ENCODE measurements at regions not wholly inside any gene's neighbourhood (a gene's known extent, or its start where the extent isn't known, plus 50 kb on each side); places are given as distances from the start of the nearest gene placed in this dataset.

DNA sequence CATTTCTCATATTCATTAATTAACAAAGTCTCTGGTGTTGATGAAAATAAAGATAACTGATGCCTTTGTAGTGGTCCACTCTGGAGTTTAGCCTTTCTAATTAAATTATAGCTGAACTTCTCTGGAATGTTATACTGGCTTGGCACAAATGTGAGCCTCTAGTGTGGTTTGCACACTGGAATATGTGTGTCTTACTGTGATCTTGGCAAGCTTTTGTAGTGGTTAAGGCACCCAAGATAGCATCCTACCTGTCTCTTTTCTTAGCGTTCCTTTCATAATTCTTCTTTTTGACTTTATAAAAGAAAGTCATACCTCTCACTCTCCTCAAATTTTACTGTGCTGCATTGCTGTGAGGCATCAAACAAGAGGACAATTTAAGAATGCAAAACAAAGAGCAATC is 107.4 kb downstream of the UTRN start:
- Mint-ChIP-seq H3K27ac (ENCODE audit: unreplicated experiment) (no peak overlapping the region), H3K4me3 (ENCODE audit: unreplicated experiment) (no peak overlapping the region), H3K4me1 (ENCODE audit: low read depth, unreplicated experiment) (no peaks in the 10 kb centered on the region), H3K36me3 (ENCODE audit: insufficient read depth, unreplicated experiment) (peaks cover 17% of the 10 kb centered on the region), H3K9me3 (ENCODE audit: unreplicated experiment) (peaks cover 9% of the 10 kb centered on the region), H3K27me3 (ENCODE audit: insufficient read depth, unreplicated experiment) (no peaks in the 10 kb centered on the region)
- CTCF ChIA-PET: no interaction called here
- Histone ChIP-seq H3K27me3 (replicated peaks; ENCODE audit: control insufficient read depth, insufficient read depth, low read length) (no peaks in the 10 kb centered on the region), H3K4me1 (no peaks in the 10 kb centered on the region), H3K4me3 (ENCODE audit: low read depth, low read length) (no peak overlapping the region), H3K36me3 (ENCODE audit: control insufficient read depth, insufficient read depth, low read length) (no peaks in the 10 kb centered on the region), H3K9me3 (0 out of 2 replicates have a peak, but pooled peaks cover 2% of the 10 kb centered on the region)
- TF ChIP-seq, protein P1, sequence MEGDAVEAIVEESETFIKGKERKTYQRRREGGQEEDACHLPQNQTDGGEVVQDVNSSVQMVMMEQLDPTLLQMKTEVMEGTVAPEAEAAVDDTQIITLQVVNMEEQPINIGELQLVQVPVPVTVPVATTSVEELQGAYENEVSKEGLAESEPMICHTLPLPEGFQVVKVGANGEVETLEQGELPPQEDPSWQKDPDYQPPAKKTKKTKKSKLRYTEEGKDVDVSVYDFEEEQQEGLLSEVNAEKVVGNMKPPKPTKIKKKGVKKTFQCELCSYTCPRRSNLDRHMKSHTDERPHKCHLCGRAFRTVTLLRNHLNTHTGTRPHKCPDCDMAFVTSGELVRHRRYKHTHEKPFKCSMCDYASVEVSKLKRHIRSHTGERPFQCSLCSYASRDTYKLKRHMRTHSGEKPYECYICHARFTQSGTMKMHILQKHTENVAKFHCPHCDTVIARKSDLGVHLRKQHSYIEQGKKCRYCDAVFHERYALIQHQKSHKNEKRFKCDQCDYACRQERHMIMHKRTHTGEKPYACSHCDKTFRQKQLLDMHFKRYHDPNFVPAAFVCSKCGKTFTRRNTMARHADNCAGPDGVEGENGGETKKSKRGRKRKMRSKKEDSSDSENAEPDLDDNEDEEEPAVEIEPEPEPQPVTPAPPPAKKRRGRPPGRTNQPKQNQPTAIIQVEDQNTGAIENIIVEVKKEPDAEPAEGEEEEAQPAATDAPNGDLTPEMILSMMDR (IDR thresholded peaks at IDR 0.05; ENCODE audit: insufficient read depth in 1 of 2, low read depth in 1 of 2, low read length in 1 of 2, severe bottlenecking in 1 of 2, unreplicated experiment in 1 of 2): no peak
- POLR2A ChIA-PET: no interaction called here
- BruUV-seq (replicated peaks): no TSS peak
- DNase-seq: no peak
- intact Hi-C loops (cut with micrococcal nuclease; ENCODE audit: unreplicated experiment): no loop called here

DNA sequence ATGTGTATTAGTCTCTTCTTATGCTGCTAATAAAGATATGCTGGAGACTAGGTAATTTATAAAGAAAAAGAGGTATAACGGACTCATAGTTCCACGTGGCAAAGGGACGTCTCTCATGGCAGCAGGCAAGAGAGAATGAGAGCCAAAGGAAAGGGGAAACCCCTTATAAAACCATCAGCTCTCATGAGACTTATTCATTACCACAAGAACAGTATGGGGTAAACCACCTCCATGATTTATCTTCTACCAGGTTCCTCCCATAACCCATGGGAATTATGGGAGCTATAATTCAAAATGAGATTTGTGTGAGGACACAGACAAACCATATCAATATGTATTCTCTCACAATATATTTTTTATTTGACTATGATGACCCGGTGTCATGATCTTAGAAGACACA is 109.1 kb downstream of the UTRN start:
- H3K9me3 ChIP-seq: peaks cover 8% of the 10 kb centered on the region; the same call in 1 of the 2 replicates
- CTCF ChIA-PET: no interaction called here
- H3K4me1 Mint-ChIP-seq (ENCODE audit: low read depth, unreplicated experiment): no peaks in the 10 kb centered on the region
- H3K4me3 Mint-ChIP-seq (ENCODE audit: unreplicated experiment): no peak overlapping the region
- no peaks in the 10 kb centered on the region for H3K36me3 ChIP-seq (ENCODE audit: control insufficient read depth, insufficient read depth, low read length)
- H3K27me3 ChIP-seq (replicated peaks; ENCODE audit: control insufficient read depth, insufficient read depth, low read length): no peaks in the 10 kb centered on the region
- H3K27me3 Mint-ChIP-seq (ENCODE audit: insufficient read depth, unreplicated experiment): no peaks in the 10 kb centered on the region
- POLR2A ChIA-PET: no interaction called here
- H3K4me1 ChIP-seq: no peaks in the 10 kb centered on the region
- peaks cover 9% of the 10 kb centered on the region for H3K9me3 Mint-ChIP-seq (ENCODE audit: unreplicated experiment)
- no peak overlapping the region for H3K27ac Mint-ChIP-seq (ENCODE audit: unreplicated experiment)
- H3K4me3 ChIP-seq (ENCODE audit: low read depth, low read length): no peak overlapping the region
- intact Hi-C loops (cut with micrococcal nuclease; ENCODE audit: unreplicated experiment): no loop called here
- TF ChIP-seq, protein P1 (IDR thresholded peaks at IDR 0.05; ENCODE audit: insufficient read depth in 1 of 2, low read depth in 1 of 2, low read length in 1 of 2, severe bottlenecking in 1 of 2, unreplicated experiment in 1 of 2): no peak
- no TSS peak for BruUV-seq (replicated peaks)
- no peak for DNase-seq
- H3K36me3 Mint-ChIP-seq (ENCODE audit: insufficient read depth, unreplicated experiment): peaks cover 16% of the 10 kb centered on the region

GRCh38 chr6:144395014-144395413 is 109.9 kb downstream of the UTRN start:
- H3K27ac Mint-ChIP-seq (ENCODE audit: unreplicated experiment): no peak overlapping the region
- POLR2A ChIA-PET: no interaction called here
- Histone ChIP-seq H3K27me3 (replicated peaks; ENCODE audit: control insufficient read depth, insufficient read depth, low read length) (no peaks in the 10 kb centered on the region), H3K36me3 (ENCODE audit: control insufficient read depth, insufficient read depth, low read length) (no peaks in the 10 kb centered on the region), H3K4me1 (no peaks in the 10 kb centered on the region), H3K9me3 (peaks cover 8% of the 10 kb centered on the region; the same call in 1 of the 2 replicates), H3K4me3 (ENCODE audit: low read depth, low read length) (no peak overlapping the region)
- no peaks in the 10 kb centered on the region for H3K4me1 Mint-ChIP-seq (ENCODE audit: low read depth, unreplicated experiment)
- CTCF ChIA-PET: no interaction called here
- intact Hi-C loops (cut with micrococcal nuclease; ENCODE audit: unreplicated experiment): no loop called here
- BruUV-seq (replicated peaks): no TSS peak
- no peak for DNase-seq
- no peaks in the 10 kb centered on the region for H3K27me3 Mint-ChIP-seq (ENCODE audit: insufficient read depth, unreplicated experiment)
- H3K4me3 Mint-ChIP-seq (ENCODE audit: unreplicated experiment): no peak overlapping the region
- peaks cover 18% of the 10 kb centered on the region for H3K36me3 Mint-ChIP-seq (ENCODE audit: insufficient read depth, unreplicated experiment)
- H3K9me3 Mint-ChIP-seq (ENCODE audit: unreplicated experiment): peaks cover 9% of the 10 kb centered on the region
- TF ChIP-seq, protein P1 (IDR thresholded peaks at IDR 0.05; ENCODE audit: insufficient read depth in 1 of 2, low read depth in 1 of 2, low read length in 1 of 2, severe bottlenecking in 1 of 2, unreplicated experiment in 1 of 2): no peak
